Panc1 (cell line): ENCODE measurements at regions not wholly inside any gene's neighbourhood (a gene's known extent, or its start where the extent isn't known, plus 50 kb on each side); places are given as distances from the start of the nearest gene placed in this dataset.

Experiments used
- POLR2AphosphoS5 ChIP-seq: IDR thresholded peaks from 2 replicates; pipeline ENCODE4 v1.6.1; 2012; ENCODE audit warnings: mild to moderate bottlenecking, low read depth, low read length, moderate library complexity
- SIN3A ChIP-seq: IDR thresholded peaks from 2 replicates; pipeline ENCODE4 v1.6.1; 2012; ENCODE audit warnings: low read depth, mild to moderate bottlenecking, low read length, moderate library complexity, borderline replicate concordance; ENCODE audit not compliant: insufficient read depth
- TCF7L2 ChIP-seq: IDR thresholded peaks from 2 replicates; pipeline ENCODE4 v1.6.1; 2011; ENCODE audit warnings: mild to moderate bottlenecking, low read depth, low read length, inconsistent platforms
- TF ChIP-seq, protein P1 (sequence below): fragments of 450-650 bp; IDR thresholded peaks from 2 replicates; pipeline ENCODE4 v1.5.1; 2017; ENCODE audit warnings: mild to moderate bottlenecking
- TF ChIP-seq, protein P2 (sequence below), 2 experiments: IDR thresholded peaks; 2 replicates each; pipeline ENCODE4 v1.6.1; 2011 to 2012; ENCODE audit warnings: low read depth in 2 of 2, control low read depth in 1 of 2, low read length in 1 of 2, mild to moderate bottlenecking in 1 of 2, moderate library complexity in 1 of 2; ENCODE audit not compliant: insufficient read depth in 1 of 2

DNA sequence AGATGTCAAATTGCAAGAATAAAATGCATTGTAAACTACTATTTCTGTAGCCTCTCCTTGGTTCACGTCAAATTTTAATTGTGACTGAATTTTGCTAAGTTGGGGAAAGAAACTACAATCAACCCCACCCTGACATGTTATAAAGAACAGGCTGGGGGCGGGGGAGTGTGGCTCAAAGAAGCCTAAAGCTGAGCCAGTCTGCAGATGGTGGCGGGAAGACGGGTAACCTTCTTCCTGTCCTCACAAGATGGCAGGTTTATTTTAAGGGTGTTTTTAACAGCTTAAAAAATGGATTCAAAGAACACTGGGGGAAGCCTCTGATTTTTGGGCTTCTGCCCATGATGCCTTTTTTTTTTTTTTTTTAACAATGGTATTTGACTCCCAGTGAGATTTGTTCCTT is 68.5 kb upstream of the MELK start:
- TF ChIP-seq, protein P1, sequence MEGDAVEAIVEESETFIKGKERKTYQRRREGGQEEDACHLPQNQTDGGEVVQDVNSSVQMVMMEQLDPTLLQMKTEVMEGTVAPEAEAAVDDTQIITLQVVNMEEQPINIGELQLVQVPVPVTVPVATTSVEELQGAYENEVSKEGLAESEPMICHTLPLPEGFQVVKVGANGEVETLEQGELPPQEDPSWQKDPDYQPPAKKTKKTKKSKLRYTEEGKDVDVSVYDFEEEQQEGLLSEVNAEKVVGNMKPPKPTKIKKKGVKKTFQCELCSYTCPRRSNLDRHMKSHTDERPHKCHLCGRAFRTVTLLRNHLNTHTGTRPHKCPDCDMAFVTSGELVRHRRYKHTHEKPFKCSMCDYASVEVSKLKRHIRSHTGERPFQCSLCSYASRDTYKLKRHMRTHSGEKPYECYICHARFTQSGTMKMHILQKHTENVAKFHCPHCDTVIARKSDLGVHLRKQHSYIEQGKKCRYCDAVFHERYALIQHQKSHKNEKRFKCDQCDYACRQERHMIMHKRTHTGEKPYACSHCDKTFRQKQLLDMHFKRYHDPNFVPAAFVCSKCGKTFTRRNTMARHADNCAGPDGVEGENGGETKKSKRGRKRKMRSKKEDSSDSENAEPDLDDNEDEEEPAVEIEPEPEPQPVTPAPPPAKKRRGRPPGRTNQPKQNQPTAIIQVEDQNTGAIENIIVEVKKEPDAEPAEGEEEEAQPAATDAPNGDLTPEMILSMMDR = no peak
- TF ChIP-seq, protein P2, sequence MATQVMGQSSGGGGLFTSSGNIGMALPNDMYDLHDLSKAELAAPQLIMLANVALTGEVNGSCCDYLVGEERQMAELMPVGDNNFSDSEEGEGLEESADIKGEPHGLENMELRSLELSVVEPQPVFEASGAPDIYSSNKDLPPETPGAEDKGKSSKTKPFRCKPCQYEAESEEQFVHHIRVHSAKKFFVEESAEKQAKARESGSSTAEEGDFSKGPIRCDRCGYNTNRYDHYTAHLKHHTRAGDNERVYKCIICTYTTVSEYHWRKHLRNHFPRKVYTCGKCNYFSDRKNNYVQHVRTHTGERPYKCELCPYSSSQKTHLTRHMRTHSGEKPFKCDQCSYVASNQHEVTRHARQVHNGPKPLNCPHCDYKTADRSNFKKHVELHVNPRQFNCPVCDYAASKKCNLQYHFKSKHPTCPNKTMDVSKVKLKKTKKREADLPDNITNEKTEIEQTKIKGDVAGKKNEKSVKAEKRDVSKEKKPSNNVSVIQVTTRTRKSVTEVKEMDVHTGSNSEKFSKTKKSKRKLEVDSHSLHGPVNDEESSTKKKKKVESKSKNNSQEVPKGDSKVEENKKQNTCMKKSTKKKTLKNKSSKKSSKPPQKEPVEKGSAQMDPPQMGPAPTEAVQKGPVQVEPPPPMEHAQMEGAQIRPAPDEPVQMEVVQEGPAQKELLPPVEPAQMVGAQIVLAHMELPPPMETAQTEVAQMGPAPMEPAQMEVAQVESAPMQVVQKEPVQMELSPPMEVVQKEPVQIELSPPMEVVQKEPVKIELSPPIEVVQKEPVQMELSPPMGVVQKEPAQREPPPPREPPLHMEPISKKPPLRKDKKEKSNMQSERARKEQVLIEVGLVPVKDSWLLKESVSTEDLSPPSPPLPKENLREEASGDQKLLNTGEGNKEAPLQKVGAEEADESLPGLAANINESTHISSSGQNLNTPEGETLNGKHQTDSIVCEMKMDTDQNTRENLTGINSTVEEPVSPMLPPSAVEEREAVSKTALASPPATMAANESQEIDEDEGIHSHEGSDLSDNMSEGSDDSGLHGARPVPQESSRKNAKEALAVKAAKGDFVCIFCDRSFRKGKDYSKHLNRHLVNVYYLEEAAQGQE (IDR thresholded peaks at IDR 0.05; ENCODE audit: insufficient read depth in 1 of 2, low read depth in 2 of 2, low read length in 1 of 2) = no peak
- no peak for TF ChIP-seq SIN3A
- no peak for TF ChIP-seq TCF7L2
- no peak for TF ChIP-seq POLR2AphosphoS5
